ENCODE measurements at regions not wholly inside any gene's neighbourhood (a gene's known extent, or its start where the extent isn't known, plus 50 kb on each side); places are given as distances from the start of the nearest gene placed in this dataset.

DNA sequence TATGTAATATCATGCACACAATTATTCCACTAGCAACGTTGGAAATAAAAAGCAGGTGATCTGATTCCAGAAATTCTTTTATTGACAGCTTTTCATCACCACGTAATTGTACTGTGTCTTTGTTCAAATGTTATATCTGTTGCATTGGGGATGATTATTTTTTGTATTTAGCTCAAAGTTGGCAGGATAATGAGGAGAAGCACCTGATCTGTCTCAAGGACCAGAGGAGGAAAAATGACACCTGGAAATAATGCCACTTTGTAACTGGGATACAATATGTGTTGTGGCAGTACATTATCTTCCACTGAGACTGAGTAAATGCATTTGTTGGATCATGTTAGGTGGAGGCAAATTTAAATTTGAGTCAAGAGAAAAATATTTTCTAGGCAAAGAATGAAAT is 1298.8 kb upstream of the CDH6 start:
- H3K27me3 Mint-ChIP-seq (ENCODE audit: insufficient read depth), result no peaks in the 10 kb centered on the region
- no peak for DNase-seq
- H3K4me3 Mint-ChIP-seq, result no peak overlapping the region
- H3K9me3 Mint-ChIP-seq, result peaks cover 18% of the 10 kb centered on the region
- TF ChIP-seq, protein P1, sequence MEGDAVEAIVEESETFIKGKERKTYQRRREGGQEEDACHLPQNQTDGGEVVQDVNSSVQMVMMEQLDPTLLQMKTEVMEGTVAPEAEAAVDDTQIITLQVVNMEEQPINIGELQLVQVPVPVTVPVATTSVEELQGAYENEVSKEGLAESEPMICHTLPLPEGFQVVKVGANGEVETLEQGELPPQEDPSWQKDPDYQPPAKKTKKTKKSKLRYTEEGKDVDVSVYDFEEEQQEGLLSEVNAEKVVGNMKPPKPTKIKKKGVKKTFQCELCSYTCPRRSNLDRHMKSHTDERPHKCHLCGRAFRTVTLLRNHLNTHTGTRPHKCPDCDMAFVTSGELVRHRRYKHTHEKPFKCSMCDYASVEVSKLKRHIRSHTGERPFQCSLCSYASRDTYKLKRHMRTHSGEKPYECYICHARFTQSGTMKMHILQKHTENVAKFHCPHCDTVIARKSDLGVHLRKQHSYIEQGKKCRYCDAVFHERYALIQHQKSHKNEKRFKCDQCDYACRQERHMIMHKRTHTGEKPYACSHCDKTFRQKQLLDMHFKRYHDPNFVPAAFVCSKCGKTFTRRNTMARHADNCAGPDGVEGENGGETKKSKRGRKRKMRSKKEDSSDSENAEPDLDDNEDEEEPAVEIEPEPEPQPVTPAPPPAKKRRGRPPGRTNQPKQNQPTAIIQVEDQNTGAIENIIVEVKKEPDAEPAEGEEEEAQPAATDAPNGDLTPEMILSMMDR (IDR thresholded peaks at IDR 0.05), result no peak
- no peaks in the 10 kb centered on the region for H3K36me3 Mint-ChIP-seq (ENCODE audit: low read depth)
- H3K4me1 Mint-ChIP-seq (ENCODE audit: low read depth), result no peaks in the 10 kb centered on the region
- H3K27ac Mint-ChIP-seq, result no peak overlapping the region

DNA sequence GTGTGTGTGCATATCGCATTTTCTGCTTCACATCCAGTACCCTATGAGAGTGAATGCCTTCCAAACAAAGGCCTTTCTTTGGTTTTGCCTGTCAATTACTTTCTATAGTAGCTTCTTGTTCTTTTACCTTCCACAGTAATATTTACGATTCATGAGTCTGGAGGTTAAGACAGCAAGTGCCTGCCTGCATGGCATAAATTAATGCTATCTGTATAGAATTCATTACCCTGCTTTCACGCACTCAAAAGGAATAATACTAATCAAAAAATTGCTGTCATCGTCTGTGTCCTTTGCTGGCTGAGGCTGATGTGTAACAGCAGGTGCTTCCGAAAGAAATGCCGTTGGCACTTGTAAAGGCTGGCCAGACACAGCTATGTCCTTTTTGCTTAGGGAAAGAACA is 1304.4 kb upstream of the CDH6 start:
- Mint-ChIP-seq H3K9me3 (peaks cover 32% of the 10 kb centered on the region), H3K36me3 (ENCODE audit: low read depth) (no peaks in the 10 kb centered on the region), H3K4me1 (ENCODE audit: low read depth) (no peaks in the 10 kb centered on the region), H3K4me3 (no peak overlapping the region), H3K27me3 (ENCODE audit: insufficient read depth) (no peaks in the 10 kb centered on the region), H3K27ac (no peak overlapping the region)
- TF ChIP-seq, protein P1 (IDR thresholded peaks at IDR 0.05), result no peak
- DNase-seq, result no peak

DNA sequence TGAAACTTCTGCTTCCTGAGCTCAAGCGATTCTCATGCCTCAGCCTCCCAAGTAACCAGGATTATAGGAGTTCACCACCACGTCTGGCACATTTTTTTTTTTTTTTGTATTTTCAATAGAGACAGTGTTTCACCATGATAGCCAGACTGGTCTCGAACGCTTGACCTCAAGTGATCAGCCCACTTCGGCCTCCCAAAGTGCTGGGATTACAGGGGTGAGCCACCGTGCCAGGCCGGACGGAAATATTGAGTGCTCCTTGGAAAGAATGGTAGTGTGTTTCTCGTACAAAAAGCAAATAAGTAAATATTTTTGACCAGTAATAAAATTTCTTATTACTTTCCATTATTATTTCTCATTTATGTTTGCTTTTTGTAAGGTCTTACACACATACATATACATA is 1307.9 kb upstream of the CDH6 start:
- H3K27me3 Mint-ChIP-seq (ENCODE audit: insufficient read depth), result no peaks in the 10 kb centered on the region
- H3K36me3 Mint-ChIP-seq (ENCODE audit: low read depth), result no peaks in the 10 kb centered on the region
- H3K9me3 Mint-ChIP-seq, result peaks cover 27% of the 10 kb centered on the region
- no peak overlapping the region for H3K4me3 Mint-ChIP-seq
- H3K27ac Mint-ChIP-seq, result no peak overlapping the region
- DNase-seq, result no peak
- no peaks in the 10 kb centered on the region for H3K4me1 Mint-ChIP-seq (ENCODE audit: low read depth)
- TF ChIP-seq, protein P1 (IDR thresholded peaks at IDR 0.05), result no peak

DNA sequence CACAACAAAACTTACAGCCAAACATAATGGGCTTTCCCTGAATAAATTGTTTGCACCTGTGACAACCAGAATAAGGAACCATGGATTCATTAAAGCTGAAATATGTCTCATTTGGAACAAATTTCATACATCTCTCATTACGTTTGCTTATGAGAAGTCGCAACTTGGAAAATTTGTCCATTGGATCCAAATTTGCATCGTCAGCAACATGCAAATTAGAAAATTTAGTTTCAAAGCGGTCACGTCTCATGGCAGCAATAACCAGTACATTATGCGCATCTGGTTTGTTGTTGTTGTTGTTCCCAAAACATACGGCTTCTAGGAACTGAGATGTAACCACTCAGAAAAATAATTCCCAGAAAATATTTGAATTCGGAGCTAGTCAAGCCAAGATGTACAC is 1311.5 kb upstream of the CDH6 start:
- peaks cover 10% of the 10 kb centered on the region for H3K9me3 Mint-ChIP-seq
- H3K4me3 Mint-ChIP-seq, result no peak overlapping the region
- H3K4me1 Mint-ChIP-seq (ENCODE audit: low read depth), result no peaks in the 10 kb centered on the region
- no peak for DNase-seq
- H3K36me3 Mint-ChIP-seq (ENCODE audit: low read depth), result no peaks in the 10 kb centered on the region
- no peak overlapping the region for H3K27ac Mint-ChIP-seq
- no peaks in the 10 kb centered on the region for H3K27me3 Mint-ChIP-seq (ENCODE audit: insufficient read depth)
- TF ChIP-seq, protein P1 (IDR thresholded peaks at IDR 0.05), result no peak

DNA sequence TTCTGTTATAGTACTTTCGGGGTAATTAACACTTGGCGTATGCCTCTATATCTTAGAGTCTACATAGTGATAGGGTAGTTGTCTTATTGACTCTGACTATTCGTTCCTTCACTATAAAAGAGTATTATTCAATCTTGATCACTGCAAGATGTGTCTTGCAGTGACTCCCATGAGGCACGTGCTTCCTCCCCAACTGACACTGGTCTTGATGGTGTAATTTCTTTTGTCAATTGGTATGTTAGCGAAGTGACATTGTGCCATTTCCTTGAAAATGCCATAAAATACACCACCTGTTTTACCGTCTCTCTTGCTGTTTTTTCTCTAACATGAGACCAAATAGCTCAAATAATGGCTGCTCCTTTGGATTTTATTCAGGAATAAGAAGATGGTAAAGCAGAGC is 1314.1 kb upstream of the CDH6 start:
- H3K27me3 Mint-ChIP-seq (ENCODE audit: insufficient read depth), result no peaks in the 10 kb centered on the region
- no peaks in the 10 kb centered on the region for H3K4me1 Mint-ChIP-seq (ENCODE audit: low read depth)

More for the DNA sequence above, 1314.1 kb upstream of the CDH6 start:
- H3K27ac Mint-ChIP-seq, result no peak overlapping the region
- TF ChIP-seq, protein P1 (IDR thresholded peaks at IDR 0.05), result no peak
- peaks cover 10% of the 10 kb centered on the region for H3K9me3 Mint-ChIP-seq
- H3K4me3 Mint-ChIP-seq, result no peak overlapping the region
- H3K36me3 Mint-ChIP-seq (ENCODE audit: low read depth), result no peaks in the 10 kb centered on the region
- DNase-seq, result no peak
